GM12874 (cell line): ENCODE measurements at regions not wholly inside any gene's neighbourhood (a gene's known extent, or its start where the extent isn't known, plus 50 kb on each side); places are given as distances from the start of the nearest gene placed in this dataset.

ENCODE experiments used
- TF ChIP-seq, protein P1 (sequence below): IDR thresholded peaks from 2 replicates; pipeline ENCODE4 v1.5.1; 2011; ENCODE audit warnings: low read depth, mild to moderate bottlenecking, control low read depth, low read length, moderate library complexity; ENCODE audit not compliant: insufficient read depth

DNA sequence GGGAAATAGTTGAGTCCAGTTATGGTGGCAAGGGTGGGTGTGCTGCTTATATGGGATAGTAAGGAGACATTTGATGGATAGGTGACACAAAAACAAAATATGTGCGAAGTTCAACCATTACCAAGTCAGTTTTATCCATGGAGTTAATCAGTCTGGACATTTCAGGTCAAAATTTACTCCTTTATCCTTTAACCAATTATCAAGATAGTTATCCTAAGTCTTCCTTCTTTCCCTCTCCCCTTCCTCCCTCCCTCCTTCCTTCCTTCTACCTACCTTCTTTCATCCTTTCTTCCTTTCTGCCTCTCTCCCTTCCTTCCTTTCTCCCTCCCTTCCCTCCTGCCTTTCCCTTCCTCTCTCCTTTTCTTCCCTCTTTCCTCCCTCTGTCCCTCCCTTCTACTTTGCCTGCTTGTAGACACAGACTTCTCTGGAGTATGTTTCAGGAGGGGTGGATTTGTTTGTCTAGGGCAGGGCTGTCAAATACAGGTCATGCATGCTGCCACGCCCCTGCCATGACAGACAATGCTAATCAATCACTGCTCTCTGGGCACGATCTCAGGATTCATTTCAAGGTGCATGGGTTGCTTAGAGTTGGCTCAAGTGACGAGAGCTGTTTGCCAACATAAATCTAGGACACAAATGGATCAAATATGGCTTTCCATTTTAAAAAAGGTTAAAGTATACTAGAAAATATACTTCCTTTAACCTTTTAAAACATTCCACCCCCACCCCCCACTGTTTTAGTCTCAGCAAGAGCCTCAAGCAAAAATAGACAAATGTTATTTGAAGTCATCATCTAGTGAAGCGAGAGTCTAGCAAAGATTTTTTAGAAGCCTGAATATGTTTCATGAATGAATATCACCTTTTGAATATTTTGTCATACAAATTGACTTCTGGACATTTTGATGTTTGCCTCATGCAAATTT, 281.6 kb upstream of the CITED2 start:
- TF ChIP-seq, protein P1, sequence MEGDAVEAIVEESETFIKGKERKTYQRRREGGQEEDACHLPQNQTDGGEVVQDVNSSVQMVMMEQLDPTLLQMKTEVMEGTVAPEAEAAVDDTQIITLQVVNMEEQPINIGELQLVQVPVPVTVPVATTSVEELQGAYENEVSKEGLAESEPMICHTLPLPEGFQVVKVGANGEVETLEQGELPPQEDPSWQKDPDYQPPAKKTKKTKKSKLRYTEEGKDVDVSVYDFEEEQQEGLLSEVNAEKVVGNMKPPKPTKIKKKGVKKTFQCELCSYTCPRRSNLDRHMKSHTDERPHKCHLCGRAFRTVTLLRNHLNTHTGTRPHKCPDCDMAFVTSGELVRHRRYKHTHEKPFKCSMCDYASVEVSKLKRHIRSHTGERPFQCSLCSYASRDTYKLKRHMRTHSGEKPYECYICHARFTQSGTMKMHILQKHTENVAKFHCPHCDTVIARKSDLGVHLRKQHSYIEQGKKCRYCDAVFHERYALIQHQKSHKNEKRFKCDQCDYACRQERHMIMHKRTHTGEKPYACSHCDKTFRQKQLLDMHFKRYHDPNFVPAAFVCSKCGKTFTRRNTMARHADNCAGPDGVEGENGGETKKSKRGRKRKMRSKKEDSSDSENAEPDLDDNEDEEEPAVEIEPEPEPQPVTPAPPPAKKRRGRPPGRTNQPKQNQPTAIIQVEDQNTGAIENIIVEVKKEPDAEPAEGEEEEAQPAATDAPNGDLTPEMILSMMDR, result no peak

DNA sequence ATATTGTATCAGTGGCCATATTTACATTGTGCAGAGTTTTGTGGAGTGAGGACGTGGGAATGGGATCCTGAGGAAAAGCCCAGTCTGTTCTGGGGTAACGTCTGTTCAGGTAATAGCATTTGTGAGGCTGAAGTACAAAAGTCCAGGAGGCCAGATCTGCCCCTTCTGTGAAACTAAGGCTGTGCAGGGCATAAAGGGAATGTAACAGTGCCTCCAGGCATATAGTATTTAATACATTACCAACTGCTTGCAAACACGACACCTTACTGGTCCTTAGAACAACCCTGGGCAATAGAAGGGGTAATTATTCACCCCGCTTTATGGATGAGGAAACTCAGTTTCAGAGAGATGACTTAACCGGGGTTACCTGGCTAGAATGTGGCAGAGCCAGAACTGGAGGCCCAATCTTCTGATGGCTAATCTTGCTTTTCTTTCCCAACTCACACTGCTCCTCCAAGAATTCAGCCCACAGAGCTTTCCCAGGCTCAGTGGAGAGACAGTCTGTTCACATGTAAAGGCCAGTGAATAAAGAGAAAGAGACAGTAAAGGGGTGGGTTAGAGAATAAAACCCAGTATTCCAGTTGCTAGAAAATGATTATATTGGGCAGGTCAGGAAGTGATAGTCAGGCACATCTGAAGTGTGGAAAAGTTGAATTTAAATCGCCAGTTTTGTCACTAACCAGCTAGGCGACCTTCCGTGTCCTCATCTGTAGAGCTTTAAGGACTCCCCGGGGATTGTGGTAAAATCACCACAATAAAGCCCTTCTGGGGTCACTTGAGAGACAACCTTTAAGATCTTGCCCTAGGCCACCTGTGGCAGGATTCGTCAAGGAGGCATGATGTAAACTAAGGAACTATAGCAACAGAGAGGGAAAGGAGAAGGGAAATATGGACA, 280.7 kb upstream of the CITED2 start:
- TF ChIP-seq, protein P1, result no peak

DNA sequence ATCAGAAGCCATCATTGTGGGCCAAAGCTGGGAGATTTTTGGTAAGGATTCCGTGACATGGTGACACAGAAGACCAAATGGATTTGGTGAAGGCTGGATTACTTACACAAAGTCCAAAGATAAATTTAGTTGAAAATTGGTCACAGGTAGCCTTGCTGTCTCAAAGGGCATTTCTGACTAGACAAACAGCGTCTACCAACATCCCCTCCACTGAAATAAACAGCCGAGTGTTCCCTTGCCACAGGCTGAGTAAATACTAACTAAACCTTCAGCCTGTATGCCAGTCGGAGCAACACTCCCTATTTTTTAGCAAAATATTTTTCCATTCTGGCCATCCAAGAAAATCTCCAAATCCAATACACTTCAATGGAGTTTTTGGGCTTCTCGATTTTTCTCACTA, 279.9 kb upstream of the CITED2 start:
- TF ChIP-seq, protein P1, result no peak

DNA sequence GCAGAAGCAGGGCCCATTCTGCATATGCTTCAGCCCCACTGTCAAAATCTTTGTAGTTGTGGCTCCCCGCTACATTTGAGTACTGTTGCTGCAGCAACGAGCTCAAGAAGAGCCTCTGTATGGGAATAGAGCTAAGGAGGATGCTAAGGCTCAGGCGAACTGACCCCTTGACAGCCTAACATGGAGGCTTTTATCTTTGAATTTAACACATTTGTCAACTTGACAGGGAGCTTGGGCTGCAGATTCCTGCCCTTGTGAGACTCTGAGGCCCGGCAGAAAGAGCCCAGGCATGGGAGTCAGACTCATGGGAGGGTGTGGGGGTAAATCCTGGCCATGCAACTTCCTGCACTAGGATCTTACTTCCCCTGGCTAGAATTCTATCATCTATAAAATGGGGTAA, 278.7 kb upstream of the CITED2 start:
- TF ChIP-seq, protein P1, result no peak

DNA sequence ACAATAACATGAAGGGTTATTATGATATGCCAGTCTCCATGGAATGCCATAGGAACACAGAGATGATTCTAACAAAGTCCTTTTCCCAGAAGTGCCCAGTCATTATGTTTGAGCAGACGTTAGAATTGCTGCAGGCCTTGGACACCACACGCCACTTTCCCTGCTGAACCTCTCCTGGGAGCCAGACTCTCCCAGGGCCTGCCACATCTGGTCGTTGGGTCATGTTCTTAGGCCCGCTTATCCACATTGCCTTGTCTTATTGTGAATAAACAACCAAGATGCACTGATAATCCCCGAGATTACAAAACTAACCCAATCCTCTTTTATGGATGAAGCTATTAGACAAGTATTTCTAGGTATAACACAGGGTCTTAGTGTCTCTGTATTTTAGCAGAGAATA, 276.5 kb upstream of the CITED2 start:
- TF ChIP-seq, protein P1, result no peak

DNA sequence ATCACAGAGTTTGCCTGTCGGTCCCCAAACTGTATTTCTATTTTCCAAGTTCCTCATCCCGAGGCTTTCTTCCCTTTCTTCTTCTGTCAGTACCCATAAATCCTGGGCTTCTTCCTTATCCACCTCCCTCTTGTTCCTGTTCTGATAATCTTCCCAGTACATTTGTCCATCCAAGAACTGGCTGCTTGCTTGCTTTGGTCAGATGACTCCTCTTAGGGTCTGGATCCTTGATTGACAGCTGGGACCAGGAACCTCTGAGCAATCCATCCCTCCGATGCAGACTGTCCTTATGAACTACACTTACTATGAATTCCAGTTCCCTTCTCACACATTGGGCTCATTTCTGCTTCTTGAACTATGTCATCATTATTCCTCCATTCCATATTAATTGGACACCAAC, 275.3 kb upstream of the CITED2 start:
- TF ChIP-seq, protein P1, result no peak

DNA sequence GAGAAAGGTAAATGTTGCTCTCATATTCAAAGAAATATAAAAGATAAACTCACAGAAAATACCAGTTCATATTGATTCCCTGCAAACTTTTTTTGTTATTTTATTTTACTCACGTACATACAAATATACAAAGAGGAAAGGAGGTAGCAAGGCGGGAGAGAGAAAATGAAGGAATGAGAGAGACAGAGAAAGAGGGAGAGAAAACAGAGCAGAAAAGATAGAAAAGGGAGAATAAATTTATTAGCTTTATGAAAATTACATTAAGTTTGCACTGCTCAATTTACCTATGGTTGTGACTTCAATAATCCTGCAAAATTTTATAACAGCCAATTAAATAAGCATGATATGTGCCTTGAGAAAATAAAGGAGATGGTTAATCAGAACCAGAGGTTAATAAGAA, 274.7 kb upstream of the CITED2 start:
- TF ChIP-seq, protein P1, result no peak
